ENCODE measurements at regions not wholly inside any gene's neighbourhood (a gene's known extent, or its start where the extent isn't known, plus 50 kb on each side); places are given as distances from the start of the nearest gene placed in this dataset.
"Not testable (repeated sequence)": the region's sequence is repeated elsewhere in the genome, so short reads cannot be mapped to it uniquely, and the experiment has no call there.

GRCh38 chr11:122412581-122412980, 242.9 kb upstream of the UBASH3B start:
- intact Hi-C loops (cut with DNase I) = no loop called here
- TF ChIP-seq CTCF (IDR thresholded peaks at IDR 0.05) = no peak
- TF ChIP-seq POLR2A (IDR thresholded peaks at IDR 0.05) = no peak
- no peak for TF ChIP-seq POLR2AphosphoS5 (IDR thresholded peaks at IDR 0.05; ENCODE audit: insufficient read depth in 1 of 2, low read depth in 1 of 2)
- H3K36me3 ChIP-seq = no peaks in the 10 kb centered on the region

GRCh38 chr11:122406466-122406865, 249.1 kb upstream of the UBASH3B start:
- intact Hi-C loops (cut with DNase I) = no loop called here
- no peak for DNase-seq (ENCODE audit: extremely low spot score in 2 of 2)
- Histone ChIP-seq H3K27ac (no peak overlapping the region), H3K4me1 (peaks cover 7% of the 10 kb centered on the region), H3K27me3 (no peaks in the 10 kb centered on the region), H3K4me3 (no peak overlapping the region), H3K9me3 (no peaks in the 10 kb centered on the region), H3K36me3 (no peaks in the 10 kb centered on the region)
- TF ChIP-seq POLR2AphosphoS5 (IDR thresholded peaks at IDR 0.05; ENCODE audit: insufficient read depth in 1 of 2, low read depth in 1 of 2) (no peak), POLR2A (IDR thresholded peaks at IDR 0.05) (no peak), CTCF (IDR thresholded peaks at IDR 0.05) (no peak)

More at GRCh38 chr11:122412581-122412980, 242.9 kb upstream of the UBASH3B start:
- no peak overlapping the region for H3K27ac ChIP-seq
- DNase-seq (ENCODE audit: extremely low spot score in 2 of 2) = no peak
- no peaks in the 10 kb centered on the region for H3K4me1 ChIP-seq
- H3K9me3 ChIP-seq = peaks cover 7% of the 10 kb centered on the region
- no peaks in the 10 kb centered on the region for H3K27me3 ChIP-seq
- H3K4me3 ChIP-seq = no peak overlapping the region

GRCh38 chr11:122405547-122406341, 249.8 kb upstream of the UBASH3B start:
- Histone ChIP-seq H3K27me3 (no peaks in the 10 kb centered on the region), H3K36me3 (no peaks in the 10 kb centered on the region), H3K4me1 (peaks cover 7% of the 10 kb centered on the region), H3K9me3 (no peaks in the 10 kb centered on the region), H3K27ac (peak overlapping the region; percentile 41), H3K4me3 (no peak overlapping the region)
- intact Hi-C loops (cut with DNase I) = no loop called here
- TF ChIP-seq CTCF (IDR thresholded peaks at IDR 0.05) = no peak
- no peak for TF ChIP-seq POLR2A (IDR thresholded peaks at IDR 0.05)
- TF ChIP-seq POLR2AphosphoS5 (IDR thresholded peaks at IDR 0.05; ENCODE audit: insufficient read depth in 1 of 2, low read depth in 1 of 2) = no peak
- DNase-seq (ENCODE audit: extremely low spot score in 2 of 2) = no peak

- no peak for DNase-seq (ENCODE audit: extremely low spot score in 2 of 2)
- intact Hi-C loops (cut with DNase I) = no loop called here
- peaks cover 7% of the 10 kb centered on the region for H3K4me1 ChIP-seq
- no peak overlapping the region for H3K4me3 ChIP-seq
- H3K27me3 ChIP-seq = no peaks in the 10 kb centered on the region
- no peaks in the 10 kb centered on the region for H3K9me3 ChIP-seq
- TF ChIP-seq POLR2AphosphoS5 (IDR thresholded peaks at IDR 0.05; ENCODE audit: insufficient read depth in 1 of 2, low read depth in 1 of 2) (no peak), CTCF (IDR thresholded peaks at IDR 0.05) (no peak), POLR2A (IDR thresholded peaks at IDR 0.05) (no peak)
- H3K27ac ChIP-seq = no peak overlapping the region
- H3K36me3 ChIP-seq = no peaks in the 10 kb centered on the region
These were observed 251.0 kb upstream of the UBASH3B start for GRCh38 chr11:122404571-122404970.

- H3K36me3 ChIP-seq; DNase-seq (ENCODE audit: extremely low spot score in 2 of 2); intact Hi-C loops (cut with DNase I); H3K27ac ChIP-seq; H3K9me3 ChIP-seq; H3K4me3 ChIP-seq; H3K4me1 ChIP-seq; H3K27me3 ChIP-seq: not testable (repeated sequence)
These were observed 253.9 kb upstream of the UBASH3B start for GRCh38 chr11:122401581-122401980.

Data from vagina (tissue), 2 donors.